Heart right ventricle (tissue), 16 donors: ENCODE measurements at regions not wholly inside any gene's neighbourhood (a gene's known extent, or its start where the extent isn't known, plus 50 kb on each side); places are given as distances from the start of the nearest gene placed in this dataset.

ENCODE experiments used
- ATAC-seq, 8 donors: fragments of 200-7000 bp; cut with Tn5 transposase; one replicate each; pipeline ENCODE4 v1.9.1; 2020; ENCODE audit warnings: mild to moderate bottlenecking in 8 of 8, moderate library complexity in 8 of 8, moderate number of reproducible peaks in 1 of 8
- DNase-seq, 2 donors: peaks; one replicate each; pipeline ENCODE4 v3.0.0-alpha.2; 2020
- H3K27ac ChIP-seq, 10 donors: fragments of 200-600 bp; sonication (generic) in 2 of 10; one replicate each; pipeline versions ENCODE4 v1.5.0 to v1.8.0; 2020 to 2022; ENCODE audit warnings: mild to moderate bottlenecking in 3 of 10
- H3K27me3 ChIP-seq, 7 donors: fragments of 200-600 bp; one replicate each; pipeline ENCODE4 v1.8.0; 2021 to 2022; ENCODE audit warnings: mild to moderate bottlenecking in 2 of 7
- H3K36me3 ChIP-seq, 9 donors: fragments of 200-600 bp; sonication (generic) in 1 of 9; one replicate each; pipeline versions ENCODE4 v1.5.0 to v1.8.0; 2020 to 2022; ENCODE audit warnings: mild to moderate bottlenecking in 2 of 9
- H3K4me1 ChIP-seq, 9 donors: fragments of 200-600 bp; sonication (generic) in 1 of 9; one replicate each; pipeline versions ENCODE4 v1.5.0 to v1.8.0; 2020 to 2022; ENCODE audit warnings: mild to moderate bottlenecking in 4 of 9
- H3K4me3 ChIP-seq, 10 donors: fragments of 200-600 bp; sonication (generic) in 2 of 10; one replicate each; pipeline versions ENCODE4 v1.5.0 to v1.8.0; 2020 to 2022; ENCODE audit warnings: mild to moderate bottlenecking in 7 of 10, moderate library complexity in 2 of 10
- H3K9me3 ChIP-seq, 11 donors: fragments of 200-600 bp in 10 of 11; sonication (generic) in 2 of 11; one replicate each; pipeline versions ENCODE4 v1.5.0 to v1.8.0; 2013 to 2022; ENCODE audit warnings: mild to moderate bottlenecking in 2 of 11, control low read depth in 1 of 11, moderate library complexity in 1 of 11
- WGBS, 2 donors: extraction: QIAGEN DNeasy Blood & Tissue Kit; methylation state at CpG; one replicate each; pipeline ENCODE4 v1.1.7; 2013; ENCODE audit warnings: inconsistent platforms in 1 of 2; 5-methylcytosine and 5-hydroxymethylcytosine counted together
- intact Hi-C, 10 donors: fragments of 100-400 bp; cut with DNase I; formaldehyde crosslinking; loops; one replicate each; pipeline versions ENCODE4 v1.11.1 to v1.14.2; 2022
- TF ChIP-seq, protein P1 (sequence below), 9 donors: fragments of 200-600 bp; sonication (generic) in 2 of 9; IDR thresholded peaks; one replicate each; pipeline versions ENCODE4 v1.5.0 to v1.8.0; 2021 to 2022; ENCODE audit warnings: antibody characterized with exemption in 9 of 9, mild to moderate bottlenecking in 5 of 9, moderate library complexity in 1 of 9
- donor health status: Arrhythmogenic right ventricular cardiomyopathy.
- donor health status: ischemic (EF 13 %, LVEDD 7.1; RV severe dilation, severe dysfunction).
- donor health status: healthy with polysubstance abuse.
- donor health status: DM: no; HTN: yes; CAD: no.
- donor health status: DM: no; HTN: no; CAD: no.
- donor health status: ischemic (EF 25% LVEDD 6.9; RV normal size, moderate dysfunction).
- donor health status: ischemic (EF 25% LVEDD 5.7; RV mildly dilated, moderate dysfunction).
- donor health status: healthy.
- donor health status: DM: yes; HTN: yes; CAD: no.
- donor health status: Ischemic cardiomyopathy.
- donor health status: ischemic (EF 35%, LVEDD 5.7; RV mildly dilated, moderate dysfunction).
- donor health status: nonischemic (EF 11% LVEDD 7.7; RV severe dilation, severe dysfunction).
- donor health status: DM: yes; HTN: yes; CAD: no.
- donor health status: PGD.
- donor health status: ischemic (EF 29% LVEDD 5.4; RV normal size, mild dysfunction).
- donor health status: nonischemic (EF 23%, LVEDD 6.1; RV moderate dilation, normal function).

DNA sequence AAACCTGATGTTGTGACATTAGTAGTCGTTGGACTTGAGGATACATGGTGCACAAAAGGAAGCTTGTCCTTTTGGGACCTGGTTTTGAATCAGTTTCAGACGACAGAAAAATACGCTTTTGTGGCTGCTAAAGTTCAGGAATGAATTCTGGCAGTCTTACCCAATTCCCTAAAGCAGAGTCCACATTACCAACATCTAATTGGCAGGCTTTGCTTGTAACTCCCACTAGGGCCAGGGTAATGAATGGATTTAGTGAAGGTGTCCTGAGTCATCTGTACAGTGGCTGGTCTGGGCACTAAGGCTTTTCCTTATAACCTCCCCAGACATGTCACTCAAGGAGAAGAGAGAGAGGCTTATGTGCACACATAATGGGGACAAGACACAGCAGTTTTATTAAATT, 66.2 kb upstream of the RNPC3 start:
- H3K27me3 ChIP-seq, result peaks cover 0 to 9% (median 0%) of the 10 kb centered on the region in 7 donors
- H3K4me3 ChIP-seq, result no peak overlapping the region
- no peaks in the 10 kb centered on the region for H3K36me3 ChIP-seq
- H3K9me3 ChIP-seq, result no peaks in the 10 kb centered on the region
- no peak for ATAC-seq
- no peak overlapping the region for H3K27ac ChIP-seq
- DNase-seq, result no peak
- 47 to 50% methylated on average over 3 of the region's 3 CpGs for WGBS, 2 donors
- TF ChIP-seq, protein P1, sequence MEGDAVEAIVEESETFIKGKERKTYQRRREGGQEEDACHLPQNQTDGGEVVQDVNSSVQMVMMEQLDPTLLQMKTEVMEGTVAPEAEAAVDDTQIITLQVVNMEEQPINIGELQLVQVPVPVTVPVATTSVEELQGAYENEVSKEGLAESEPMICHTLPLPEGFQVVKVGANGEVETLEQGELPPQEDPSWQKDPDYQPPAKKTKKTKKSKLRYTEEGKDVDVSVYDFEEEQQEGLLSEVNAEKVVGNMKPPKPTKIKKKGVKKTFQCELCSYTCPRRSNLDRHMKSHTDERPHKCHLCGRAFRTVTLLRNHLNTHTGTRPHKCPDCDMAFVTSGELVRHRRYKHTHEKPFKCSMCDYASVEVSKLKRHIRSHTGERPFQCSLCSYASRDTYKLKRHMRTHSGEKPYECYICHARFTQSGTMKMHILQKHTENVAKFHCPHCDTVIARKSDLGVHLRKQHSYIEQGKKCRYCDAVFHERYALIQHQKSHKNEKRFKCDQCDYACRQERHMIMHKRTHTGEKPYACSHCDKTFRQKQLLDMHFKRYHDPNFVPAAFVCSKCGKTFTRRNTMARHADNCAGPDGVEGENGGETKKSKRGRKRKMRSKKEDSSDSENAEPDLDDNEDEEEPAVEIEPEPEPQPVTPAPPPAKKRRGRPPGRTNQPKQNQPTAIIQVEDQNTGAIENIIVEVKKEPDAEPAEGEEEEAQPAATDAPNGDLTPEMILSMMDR (IDR thresholded peaks at IDR 0.05), result no peak
- intact Hi-C loops, result no loop called here
- no peaks in the 10 kb centered on the region for H3K4me1 ChIP-seq

DNA sequence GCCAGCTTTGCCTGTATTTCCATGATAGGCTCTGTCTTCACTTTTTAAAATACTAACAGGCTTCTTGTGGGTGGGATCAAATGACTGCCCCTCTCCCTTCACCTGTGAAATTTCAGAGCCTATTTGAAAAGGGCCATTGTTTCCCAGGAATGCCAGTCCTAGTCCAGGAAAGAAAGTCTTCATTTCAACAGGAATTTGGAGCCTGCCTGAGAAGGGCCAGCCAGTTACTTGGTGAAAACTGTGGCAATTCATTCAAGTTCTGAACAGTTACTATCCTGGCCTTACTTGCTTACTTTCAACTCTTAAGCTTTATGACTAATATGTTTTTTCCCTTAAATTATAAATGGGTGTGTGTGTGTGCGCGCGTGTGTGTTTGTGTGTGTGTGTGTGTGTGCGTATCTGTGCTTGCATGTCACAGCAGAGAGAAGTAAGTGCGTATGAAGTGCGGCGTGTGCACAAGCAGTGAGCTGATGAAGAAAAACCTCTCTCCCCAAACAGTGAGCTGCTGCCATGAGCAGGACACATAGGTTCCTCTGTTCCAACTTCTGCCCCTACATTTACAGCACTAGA, 67.5 kb upstream of the RNPC3 start:
- TF ChIP-seq, protein P1 (IDR thresholded peaks at IDR 0.05), result no peak
- peaks cover 0 to 9% (median 0%) of the 10 kb centered on the region in 7 donors for H3K27me3 ChIP-seq
- ATAC-seq (no peak), DNase-seq (no peak)
- H3K36me3 ChIP-seq, result no peaks in the 10 kb centered on the region
- H3K27ac ChIP-seq, result no peak overlapping the region
- no peak overlapping the region for H3K4me3 ChIP-seq
- H3K4me1 ChIP-seq, result no peaks in the 10 kb centered on the region
- H3K9me3 ChIP-seq, result no peaks in the 10 kb centered on the region
- 80 to 86% methylated on average over 7 of the region's 7 CpGs for WGBS, 2 donors
- intact Hi-C loops, result no loop called here

DNA sequence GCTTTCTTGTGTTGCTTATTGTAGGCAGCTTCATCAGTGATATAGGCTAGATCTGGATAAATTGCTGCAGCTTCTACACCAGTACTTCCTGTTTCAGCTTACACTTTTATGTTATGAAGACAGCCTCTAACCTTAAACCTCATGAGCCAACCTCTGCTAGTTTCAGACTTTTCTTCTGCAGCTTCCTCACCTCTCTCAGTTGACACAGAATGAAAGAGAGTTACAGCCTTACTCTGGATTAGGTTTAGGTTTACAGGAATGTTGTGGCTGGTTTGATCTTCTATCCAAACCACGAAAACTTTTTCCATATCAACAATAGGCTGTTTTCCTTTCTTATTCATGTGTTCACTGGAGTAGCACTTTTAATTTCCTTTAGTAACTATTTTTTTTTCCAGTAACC, 76.9 kb upstream of the RNPC3 start:
- H3K4me1 ChIP-seq, result no peaks in the 10 kb centered on the region

DNA sequence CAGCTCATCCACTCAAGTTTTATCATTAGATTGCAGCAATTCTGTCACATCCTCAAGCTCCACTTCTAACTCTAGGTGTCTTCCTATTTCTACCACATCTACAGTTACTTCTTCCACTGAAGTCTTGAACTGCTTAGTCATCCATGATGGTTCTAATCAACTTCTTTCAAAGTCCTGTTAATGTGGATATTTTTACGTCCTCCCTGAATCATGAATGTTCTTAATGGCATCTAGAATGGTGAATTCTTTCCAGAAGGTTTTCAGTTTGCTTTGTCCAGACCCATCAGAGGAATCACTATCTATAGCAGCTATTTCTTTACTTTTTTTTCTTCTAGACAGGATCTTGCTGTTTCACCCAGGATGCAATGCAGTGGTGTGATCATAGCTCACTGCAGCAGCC, 78.0 kb upstream of the RNPC3 start:
- Histone ChIP-seq H3K4me3 (no peak overlapping the region), H3K4me1 (no peaks in the 10 kb centered on the region), H3K36me3 (no peaks in the 10 kb centered on the region), H3K9me3 (no peaks in the 10 kb centered on the region), H3K27me3 (no peaks in the 10 kb centered on the region), H3K27ac (no peak overlapping the region)
- DNase-seq (no peak), ATAC-seq (no peak)
- 92 to 93% methylated on average over 1 of the region's 1 CpG for WGBS, 2 donors
- intact Hi-C loops, result no loop called here
- TF ChIP-seq, protein P1 (IDR thresholded peaks at IDR 0.05), result no peak

More for the DNA sequence above, 76.9 kb upstream of the RNPC3 start:
- H3K9me3 ChIP-seq, result no peaks in the 10 kb centered on the region
- H3K4me3 ChIP-seq, result no peak overlapping the region
- 64 to 75% methylated on average over 1 of the region's 1 CpG for WGBS, 2 donors
- TF ChIP-seq, protein P1 (IDR thresholded peaks at IDR 0.05), result no peak
- ATAC-seq, result no peak
- no peak overlapping the region for H3K27ac ChIP-seq
- H3K36me3 ChIP-seq, result no peaks in the 10 kb centered on the region
- H3K27me3 ChIP-seq, result no peaks in the 10 kb centered on the region
- intact Hi-C loops, result no loop called here
- DNase-seq, result no peak
